Aorta (tissue), 5 donors: ENCODE measurements at regions not wholly inside any gene's neighbourhood (a gene's known extent, or its start where the extent isn't known, plus 50 kb on each side); places are given as distances from the start of the nearest gene placed in this dataset.
A peak's percentile ranks its signal among the peaks of the same experiment; 100 is the strongest.
"Not testable (repeated sequence)": the region's sequence is repeated elsewhere in the genome, so short reads cannot be mapped to it uniquely, and the experiment has no call there.

Experiments
- ATAC-seq: fragments of 200-7000 bp; cut with Tn5 transposase; one replicate; pipeline ENCODE4 v1.9.1; 2022; ENCODE audit warnings: moderate library complexity; ENCODE audit not compliant: low FRiP score
- DNase-seq, 2 donors: peaks; one replicate each; pipeline ENCODE4 v3.0.0-alpha.2; 2020
- H3K27ac ChIP-seq, 2 donors: one replicate each; pipeline ENCODE4 v1.5.1; 2013; ENCODE audit warnings: low read length in 2 of 2, mild to moderate bottlenecking in 2 of 2, moderate library complexity in 2 of 2, control low read depth in 1 of 2, inconsistent platforms in 1 of 2, low read depth in 1 of 2
- H3K27me3 ChIP-seq, 2 donors: one replicate each; pipeline ENCODE4 v1.6.1; 2013; ENCODE audit warnings: control low read depth in 1 of 2, low read length in 1 of 2, mild to moderate bottlenecking in 1 of 2, moderate library complexity in 1 of 2; ENCODE audit not compliant: insufficient read depth in 2 of 2, control insufficient read depth in 1 of 2
- H3K36me3 ChIP-seq, 2 donors: one replicate each; pipeline ENCODE4 v1.6.1; 2013; ENCODE audit warnings: control low read depth in 1 of 2, low read length in 1 of 2, mild to moderate bottlenecking in 1 of 2; ENCODE audit not compliant: insufficient read depth in 2 of 2, control insufficient read depth in 1 of 2
- H3K4me1 ChIP-seq, 2 donors: one replicate each; pipeline ENCODE4 v1.6.1; 2013; ENCODE audit warnings: low read length in 2 of 2, control low read depth in 1 of 2, mild to moderate bottlenecking in 1 of 2, moderate library complexity in 1 of 2; ENCODE audit not compliant: insufficient read depth in 2 of 2, control insufficient read depth in 1 of 2
- H3K4me3 ChIP-seq, 2 donors: one replicate each; pipeline ENCODE4 v1.5.1; 2013; ENCODE audit warnings: low read length in 2 of 2, control low read depth in 1 of 2, mild to moderate bottlenecking in 1 of 2
- H3K9me3 ChIP-seq: one replicate; pipeline ENCODE4 v1.6.1; 2013; ENCODE audit warnings: mild to moderate bottlenecking, low read length; ENCODE audit not compliant: control insufficient read depth
- WGBS, 2 donors: extraction: QIAGEN DNeasy Blood & Tissue Kit; methylation state at CpG; one replicate each; pipeline ENCODE4 v1.1.7; 2013; 5-methylcytosine and 5-hydroxymethylcytosine counted together
- intact Hi-C, 2 donors: fragments of 100-400 bp; cut with DNase I; formaldehyde crosslinking; loops; one replicate each; pipeline versions ENCODE4 v1.14.2 to v1.15.0; 2022
- donor health status: healthy with polysubstance abuse.
- donor health status: Bipolar disorder and iron deficiency.
- donor health status: DM: no; HTN: no; CAD: no.
- donor health status: DM: no; HTN: no; CAD: no.
- donor health status: DM: yes; HTN: yes; CAD: no.

DNA sequence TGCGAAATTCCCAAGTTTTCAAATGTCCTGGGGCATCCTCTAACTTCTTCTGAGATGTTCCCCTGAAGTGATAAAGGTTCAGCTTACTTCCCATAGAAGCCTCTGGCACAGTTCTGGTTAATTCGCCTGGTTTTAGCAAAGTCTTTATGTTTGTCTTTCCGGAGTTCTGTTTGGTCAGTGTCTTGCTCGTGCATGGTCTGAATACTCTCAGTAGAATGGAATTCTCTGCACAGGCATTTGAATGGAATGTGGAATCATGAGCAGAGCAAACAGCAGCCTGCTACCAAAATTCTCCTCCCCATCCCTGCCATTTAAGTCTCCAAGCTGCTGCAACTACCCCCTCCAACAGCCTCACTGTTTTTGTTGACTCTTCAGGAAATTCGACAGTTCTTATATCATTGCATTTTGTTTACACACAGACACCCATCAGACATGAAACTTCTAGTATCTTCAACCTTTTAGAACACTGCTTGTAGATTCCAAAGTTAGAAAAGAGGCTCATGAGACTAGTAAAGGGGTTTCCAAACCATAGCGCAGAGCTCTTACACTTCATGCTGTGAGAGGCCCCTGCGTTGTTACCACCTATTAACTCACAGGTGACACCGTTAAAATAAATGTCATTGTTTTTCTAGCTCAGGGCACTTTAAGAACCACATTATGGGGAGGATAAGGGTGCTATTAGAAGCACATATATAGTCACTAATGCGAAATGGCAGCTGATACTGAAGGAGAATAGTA lies 129.7 kb downstream of the PLCE1 start:
- Histone ChIP-seq H3K9me3 (no peaks in the 10 kb centered on the region), H3K4me1 (peaks cover 16 to 25% of the 10 kb centered on the region in 2 donors), H3K27me3 (no peaks in the 10 kb centered on the region), H3K36me3 (no peaks in the 10 kb centered on the region), H3K27ac (peak overlapping the region in 1 of 2 donors; percentile 78), H3K4me3 (no peak overlapping the region)
- ATAC-seq (peak; percentile 45), DNase-seq (no peak)
- 42 to 46% methylated on average over 9 of the region's 9 CpGs for WGBS, 2 donors
- intact Hi-C loops, result no loop called here

DNA sequence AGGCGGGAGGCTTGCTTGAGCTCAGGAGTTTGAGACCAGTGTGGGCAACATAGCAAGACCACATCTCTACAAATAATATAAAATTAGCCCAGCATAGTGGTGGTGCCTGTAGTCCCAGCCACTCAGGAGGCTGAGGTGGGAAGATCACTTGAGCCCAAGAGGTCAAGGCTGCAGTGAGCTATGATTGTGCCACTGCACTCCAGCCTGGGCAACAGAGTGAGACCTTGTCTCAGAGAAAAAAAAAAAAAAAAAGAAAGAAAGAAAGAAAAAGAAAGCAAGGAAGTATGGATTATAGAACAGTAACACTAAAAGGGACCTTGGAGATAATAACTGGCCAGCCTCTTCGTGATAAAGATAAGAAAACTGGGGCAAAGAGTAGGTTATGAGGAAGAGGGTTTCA lies 130.4 kb downstream of the PLCE1 start:
- ATAC-seq, DNase-seq, intact Hi-C loops, H3K27me3 ChIP-seq, H3K36me3 ChIP-seq, H3K9me3 ChIP-seq, H3K27ac ChIP-seq, H3K4me3 ChIP-seq: not testable (repeated sequence)
- peaks cover 14 to 25% of the 10 kb centered on the region in 2 donors for H3K4me1 ChIP-seq
- whole genome bisulfite sequencing, 2 donors, result 76 to 80% methylated on average over 2 of the region's 2 CpGs

DNA sequence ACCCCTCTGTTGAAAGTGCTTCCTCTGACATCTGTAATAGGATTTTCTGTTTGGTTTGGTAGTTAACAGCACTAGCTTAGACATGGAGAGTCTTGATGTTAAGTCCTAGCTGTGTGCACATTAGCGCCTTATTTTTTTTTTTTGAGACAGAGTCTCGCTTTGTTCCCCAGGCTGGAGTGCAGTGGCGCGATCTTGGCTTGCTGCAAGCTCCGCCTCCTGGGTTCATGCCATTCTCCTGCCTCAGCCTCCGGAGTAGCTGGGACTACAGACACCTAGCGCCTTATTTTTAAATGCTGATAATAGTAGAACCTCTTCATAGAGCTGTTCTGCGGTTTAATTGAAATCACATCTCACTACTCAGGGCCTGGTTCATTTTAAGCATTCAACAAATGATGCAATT lies 131.5 kb downstream of the PLCE1 start:
- peak overlapping the region in 1 of 2 donors; percentile 51 for H3K27ac ChIP-seq
- intact Hi-C loops, result loop anchor here in 1 of 2 donors (5.0 kb wide), 1 partner anchor 33 kb away; no protein-coding TSS in a partner anchor
- not testable (repeated sequence) for DNase-seq, H3K36me3 ChIP-seq, H3K4me3 ChIP-seq, H3K27me3 ChIP-seq, ATAC-seq, H3K9me3 ChIP-seq
- peaks cover 19 to 22% of the 10 kb centered on the region in 2 donors for H3K4me1 ChIP-seq
- WGBS, 2 donors, result 87 to 90% methylated on average over 8 of the region's 8 CpGs

DNA sequence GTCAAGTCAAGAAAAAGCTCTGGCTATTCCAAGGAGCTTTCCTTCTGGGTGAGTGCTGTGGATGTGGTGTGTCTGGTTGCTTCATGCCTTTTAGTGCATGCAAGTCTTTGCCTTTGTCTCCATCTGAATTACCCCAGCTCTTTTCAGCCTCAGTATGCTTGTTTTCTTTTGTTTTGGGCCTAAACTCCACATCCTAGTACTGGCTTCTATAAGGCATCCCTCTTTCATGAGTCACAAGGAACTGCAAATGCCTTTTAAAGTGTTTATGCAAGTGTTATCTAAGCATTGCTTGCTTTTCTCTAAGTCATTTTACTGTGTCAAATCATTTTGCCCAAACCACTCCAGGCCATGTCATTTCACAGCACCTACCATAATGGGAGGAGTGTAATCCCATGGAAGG lies 132.1 kb downstream of the PLCE1 start:
- DNase-seq, result no peak
- Histone ChIP-seq H3K4me3 (no peak overlapping the region), H3K9me3 (no peaks in the 10 kb centered on the region), H3K27ac (peak overlapping the region; percentile 28 to 76), H3K4me1 (peaks cover 19 to 25% of the 10 kb centered on the region in 2 donors), H3K27me3 (no peaks in the 10 kb centered on the region), H3K36me3 (no peaks in the 10 kb centered on the region)
- intact Hi-C loops, result loop anchor here in 1 of 2 donors (5.0 kb wide), 1 partner anchor 34 kb away; no protein-coding TSS in a partner anchor
- no peak for ATAC-seq

DNA sequence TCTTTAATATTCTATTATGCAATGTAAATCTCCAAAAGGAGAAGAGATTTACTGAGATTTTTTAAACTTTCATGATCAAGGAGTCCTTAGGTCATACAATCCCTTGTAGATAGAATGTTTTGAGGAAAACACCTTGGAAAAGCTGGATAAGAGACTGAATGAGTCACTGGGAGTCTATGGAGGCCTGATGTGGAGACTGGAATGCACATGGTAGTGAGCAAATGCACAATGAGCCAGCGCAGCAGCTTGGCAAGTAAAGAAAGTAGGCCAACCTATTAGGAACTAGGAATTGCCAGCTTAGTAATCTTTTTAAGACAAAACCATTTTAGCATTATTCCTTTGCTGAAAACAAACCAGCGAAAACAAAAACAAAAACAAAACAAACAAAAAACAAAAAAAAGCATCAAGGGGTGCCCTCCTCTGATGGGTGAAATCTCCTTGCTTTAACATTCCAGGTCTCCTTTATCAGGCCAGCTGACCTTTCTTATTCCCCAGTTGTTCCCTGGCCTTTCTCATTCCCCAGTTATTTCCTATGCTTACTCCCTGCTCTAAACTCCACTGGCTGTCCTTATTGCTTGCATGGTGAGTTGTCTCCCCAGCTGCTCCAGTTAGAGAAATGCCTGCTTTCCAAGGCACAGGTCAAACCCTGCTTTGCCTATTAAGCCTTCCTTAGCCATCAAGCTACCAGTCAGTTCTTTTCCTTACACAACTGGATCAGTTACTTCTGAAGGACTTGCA lies 135.8 kb downstream of the PLCE1 start:
- Histone ChIP-seq H3K27ac (peak overlapping the region; percentile 38 to 95), H3K4me1 (peaks cover 11% of the 10 kb centered on the region in 2 donors), H3K4me3 (no peak overlapping the region), H3K27me3 (no peaks in the 10 kb centered on the region), H3K9me3 (no peaks in the 10 kb centered on the region), H3K36me3 (no peaks in the 10 kb centered on the region)
- WGBS, 2 donors, result 50 to 52% methylated on average over 2 of the region's 2 CpGs
- intact Hi-C loops, result loop anchor here in 1 of 2 donors (5.0 kb wide), 1 partner anchor 37 kb away; no protein-coding TSS in a partner anchor
- ATAC-seq (no peak), DNase-seq (peak; percentile 66 to 77)

DNA sequence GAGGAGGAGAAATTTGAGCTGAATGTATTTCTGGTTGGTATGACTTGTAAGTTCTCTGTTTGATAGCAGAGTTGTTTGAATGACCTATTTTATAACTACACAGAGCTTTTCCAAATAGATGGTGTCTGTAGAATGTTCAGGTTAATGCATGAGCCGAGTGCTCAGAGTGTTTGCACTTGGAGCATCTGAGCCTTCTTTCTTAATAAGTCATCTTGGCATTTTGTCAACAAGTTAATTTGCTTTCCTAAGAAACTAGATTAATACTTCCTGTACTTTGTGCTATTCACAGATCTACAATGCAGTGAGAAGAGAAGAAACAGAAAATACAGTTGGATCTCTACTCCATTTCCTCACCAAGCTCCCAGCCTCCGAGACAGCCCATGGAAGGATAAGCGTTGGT lies 138.2 kb downstream of the PLCE1 start:
- intact Hi-C loops, result no loop called here
- H3K36me3 ChIP-seq, result no peaks in the 10 kb centered on the region
- peaks cover 11% of the 10 kb centered on the region in 2 donors for H3K4me1 ChIP-seq
- no peaks in the 10 kb centered on the region for H3K27me3 ChIP-seq
- no peak overlapping the region for H3K4me3 ChIP-seq
- ATAC-seq (no peak), DNase-seq (no peak)
- 56 to 59% methylated on average over 3 of the region's 3 CpGs for WGBS, 2 donors
- H3K9me3 ChIP-seq, result no peaks in the 10 kb centered on the region
- no peak overlapping the region for H3K27ac ChIP-seq

DNA sequence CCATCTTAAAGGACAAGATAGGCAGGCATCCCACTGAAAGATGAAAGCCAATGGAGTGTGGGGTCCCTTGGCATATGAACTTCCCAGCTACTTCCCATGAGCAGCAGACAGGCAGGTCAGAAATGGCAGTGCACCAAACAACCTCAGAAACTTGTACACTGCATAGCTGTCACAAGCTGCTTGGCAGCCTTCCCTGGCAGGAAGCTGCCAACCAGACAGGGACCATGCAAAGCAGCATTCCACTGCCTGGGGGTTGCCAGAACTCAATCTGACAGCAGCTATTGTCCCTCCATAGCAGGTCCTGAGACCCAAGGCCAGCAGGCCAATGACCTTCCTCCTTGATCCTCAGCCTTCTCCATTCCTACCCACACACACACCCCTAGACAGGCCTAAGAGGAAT lies 139.5 kb downstream of the PLCE1 start:
- H3K27ac ChIP-seq, result no peak overlapping the region
- intact Hi-C loops, result no loop called here
- peaks cover 0 to 2% of the 10 kb centered on the region in 2 donors for H3K36me3 ChIP-seq
- no peak overlapping the region for H3K4me3 ChIP-seq
- ATAC-seq (no peak), DNase-seq (no peak)
- no peaks in the 10 kb centered on the region for H3K27me3 ChIP-seq
- no peaks in the 10 kb centered on the region for H3K9me3 ChIP-seq
- H3K4me1 ChIP-seq, result peaks cover 7 to 11% of the 10 kb centered on the region in 2 donors

DNA sequence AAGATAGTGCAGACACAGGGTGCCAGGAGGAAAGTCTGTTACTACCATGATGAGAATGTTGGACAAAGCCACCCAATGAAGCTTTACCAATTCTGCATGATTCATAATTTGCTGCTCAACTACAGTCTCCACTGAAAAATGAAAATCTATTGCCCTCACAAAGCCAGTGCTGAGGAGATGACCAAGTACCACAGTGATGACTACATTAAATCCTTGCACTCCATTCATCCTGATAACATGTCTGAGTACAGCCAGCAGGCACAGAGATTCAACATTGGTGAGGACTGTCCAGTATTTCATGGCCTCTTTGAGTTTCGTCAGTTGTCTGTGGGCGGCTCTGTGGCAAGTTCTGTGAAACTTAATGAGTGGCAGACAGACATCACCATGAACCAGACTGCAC lies 144.0 kb downstream of the PLCE1 start:
- 95% methylated on average over 2 of the region's 2 CpGs for WGBS, 2 donors
- ATAC-seq, result no peak
- intact Hi-C loops, result no loop called here

More for the DNA sequence above, 144.0 kb downstream of the PLCE1 start:
- Histone ChIP-seq H3K4me1 (peaks cover 3 to 4% of the 10 kb centered on the region in 2 donors), H3K4me3 (no peak overlapping the region), H3K27me3 (no peaks in the 10 kb centered on the region), H3K9me3 (no peaks in the 10 kb centered on the region), H3K27ac (no peak overlapping the region), H3K36me3 (peaks cover 0 to 2% of the 10 kb centered on the region in 2 donors)
- no peak for DNase-seq
